PFSK-1 (cell line): ENCODE measurements at regions not wholly inside any gene's neighbourhood (a gene's known extent, or its start where the extent isn't known, plus 50 kb on each side); places are given as distances from the start of the nearest gene placed in this dataset.

ENCODE experiments used
- REST ChIP-seq, 2 experiments: IDR thresholded peaks; 2 replicates each; pipeline versions ENCODE4 v1.6.1 to v1.8.0; 2011 to 2012; ENCODE audit warnings: low read depth in 2 of 2, low read length in 2 of 2, control low read depth in 1 of 2, inconsistent platforms in 1 of 2, mild to moderate bottlenecking in 1 of 2, moderate library complexity in 1 of 2; ENCODE audit not compliant: insufficient read depth in 1 of 2
- TAF1 ChIP-seq: IDR thresholded peaks from 2 replicates; pipeline ENCODE4 v1.6.1; 2012; ENCODE audit warnings: low read length, control low read depth, borderline replicate concordance; ENCODE audit not compliant: insufficient read depth

- TF ChIP-seq TAF1 (no peak), REST (IDR thresholded peaks at IDR 0.05; ENCODE audit: insufficient read depth in 1 of 2, low read depth in 2 of 2, low read length in 2 of 2) (no peak)
These were observed 106.3 kb upstream of the IL12A start for GRCh38 chr3:159882367-159882766.
